ENCODE measurements at regions not wholly inside any gene's neighbourhood (a gene's known extent, or its start where the extent isn't known, plus 50 kb on each side); places are given as distances from the start of the nearest gene placed in this dataset.

GRCh38 chr17:13160790-13161189 lies 143.0 kb upstream of the ELAC2 start:
- ATAC-seq (no peak), DNase-seq (no peak)
- ChIA-PET CTCF (no interaction called here), POLR2A (ENCODE audit: unreplicated experiment) (no interaction called here)
- Histone ChIP-seq H3K79me2 (ENCODE audit: low read length) (no peaks in the 10 kb centered on the region), H3K4me1 (ENCODE audit: insufficient read depth, low read length) (no peaks in the 10 kb centered on the region), H3K9me3 (ENCODE audit: low read length) (no peaks in the 10 kb centered on the region), H3K4me3 (ENCODE audit: low read length) (no peak overlapping the region), H3F3A (ENCODE audit: low read length, unreplicated experiment) (no peaks in the 10 kb centered on the region), H3K36me3 (ENCODE audit: low read depth, low read length) (no peaks in the 10 kb centered on the region), H3K27me3 (ENCODE audit: low read length) (peaks cover 2% of the 10 kb centered on the region), H4K20me1 (ENCODE audit: low read length) (no peaks in the 10 kb centered on the region), H3K9ac (ENCODE audit: low read length) (no peak overlapping the region), H3K27ac (ENCODE audit: low read length) (no peak overlapping the region), H3K9me2 (replicated peaks; ENCODE audit: low read length) (no peaks in the 10 kb centered on the region), H3K4me2 (ENCODE audit: low read length) (no peak overlapping the region), H2AFZ (ENCODE audit: low read length) (no peak overlapping the region)
- intact Hi-C loops (cut with micrococcal nuclease), result no loop called here
- BruUV-seq (replicated peaks), result no TSS peak
- TF ChIP-seq EZH2phosphoT487 (IDR thresholded peaks at IDR 0.05; ENCODE audit: borderline replicate concordance, low read length), result no peak
- TF ChIP-seq EZH2 (IDR thresholded peaks at IDR 0.05; ENCODE audit: low read length, unreplicated experiment), result no peak
- TF ChIP-seq, protein P1, sequence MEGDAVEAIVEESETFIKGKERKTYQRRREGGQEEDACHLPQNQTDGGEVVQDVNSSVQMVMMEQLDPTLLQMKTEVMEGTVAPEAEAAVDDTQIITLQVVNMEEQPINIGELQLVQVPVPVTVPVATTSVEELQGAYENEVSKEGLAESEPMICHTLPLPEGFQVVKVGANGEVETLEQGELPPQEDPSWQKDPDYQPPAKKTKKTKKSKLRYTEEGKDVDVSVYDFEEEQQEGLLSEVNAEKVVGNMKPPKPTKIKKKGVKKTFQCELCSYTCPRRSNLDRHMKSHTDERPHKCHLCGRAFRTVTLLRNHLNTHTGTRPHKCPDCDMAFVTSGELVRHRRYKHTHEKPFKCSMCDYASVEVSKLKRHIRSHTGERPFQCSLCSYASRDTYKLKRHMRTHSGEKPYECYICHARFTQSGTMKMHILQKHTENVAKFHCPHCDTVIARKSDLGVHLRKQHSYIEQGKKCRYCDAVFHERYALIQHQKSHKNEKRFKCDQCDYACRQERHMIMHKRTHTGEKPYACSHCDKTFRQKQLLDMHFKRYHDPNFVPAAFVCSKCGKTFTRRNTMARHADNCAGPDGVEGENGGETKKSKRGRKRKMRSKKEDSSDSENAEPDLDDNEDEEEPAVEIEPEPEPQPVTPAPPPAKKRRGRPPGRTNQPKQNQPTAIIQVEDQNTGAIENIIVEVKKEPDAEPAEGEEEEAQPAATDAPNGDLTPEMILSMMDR (conservative IDR thresholded peaks at IDR 0.05; ENCODE audit: low read depth, low read length), result no peak

DNA sequence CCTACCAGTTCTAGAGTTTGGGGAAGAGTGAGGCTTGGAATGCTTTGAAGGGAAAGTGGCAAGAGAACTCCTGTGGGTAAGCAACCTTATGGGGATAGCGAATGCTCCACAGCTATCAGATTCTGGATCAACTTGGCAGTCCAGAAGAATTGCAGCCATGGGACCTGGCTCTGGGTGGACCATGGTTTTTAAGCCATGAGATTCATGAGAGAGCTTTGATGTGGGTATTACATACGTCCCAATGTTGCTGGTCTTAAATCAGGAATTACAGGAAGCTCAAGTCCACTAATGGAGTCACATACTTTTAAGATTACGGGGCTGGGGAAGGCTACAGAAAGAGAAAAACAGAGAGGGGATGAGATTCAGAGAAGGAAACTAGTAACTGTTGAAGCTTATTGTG lies 142.5 kb upstream of the ELAC2 start:
- ChIA-PET CTCF (no interaction called here), POLR2A (ENCODE audit: unreplicated experiment) (no interaction called here)
- H3K9me2 ChIP-seq (replicated peaks; ENCODE audit: low read length), result no peaks in the 10 kb centered on the region
- DNase-seq (no peak), ATAC-seq (no peak)
- TF ChIP-seq EZH2 (IDR thresholded peaks at IDR 0.05; ENCODE audit: low read length, unreplicated experiment), result no peak
- no peak for TF ChIP-seq EZH2phosphoT487 (IDR thresholded peaks at IDR 0.05; ENCODE audit: borderline replicate concordance, low read length)
- TF ChIP-seq, protein P1 (conservative IDR thresholded peaks at IDR 0.05; ENCODE audit: low read depth, low read length), result no peak
- no peaks in the 10 kb centered on the region for H3K4me1 ChIP-seq (ENCODE audit: insufficient read depth, low read length)
- intact Hi-C loops (cut with micrococcal nuclease), result no loop called here
- H3K27ac ChIP-seq (ENCODE audit: low read length), result no peak overlapping the region
- H3K4me3 ChIP-seq (ENCODE audit: low read length), result no peak overlapping the region
- no peaks in the 10 kb centered on the region for H3F3A ChIP-seq (ENCODE audit: low read length, unreplicated experiment)
- no TSS peak for BruUV-seq (replicated peaks)
- H3K36me3 ChIP-seq (ENCODE audit: low read depth, low read length), result no peaks in the 10 kb centered on the region
- no peaks in the 10 kb centered on the region for H4K20me1 ChIP-seq (ENCODE audit: low read length)
- H3K27me3 ChIP-seq (ENCODE audit: low read length), result peaks cover 7% of the 10 kb centered on the region
- no peak overlapping the region for H2AFZ ChIP-seq (ENCODE audit: low read length)
- no peaks in the 10 kb centered on the region for H3K79me2 ChIP-seq (ENCODE audit: low read length)
- H3K9ac ChIP-seq (ENCODE audit: low read length), result no peak overlapping the region
- H3K9me3 ChIP-seq (ENCODE audit: low read length), result no peaks in the 10 kb centered on the region
- H3K4me2 ChIP-seq (ENCODE audit: low read length), result no peak overlapping the region

DNA sequence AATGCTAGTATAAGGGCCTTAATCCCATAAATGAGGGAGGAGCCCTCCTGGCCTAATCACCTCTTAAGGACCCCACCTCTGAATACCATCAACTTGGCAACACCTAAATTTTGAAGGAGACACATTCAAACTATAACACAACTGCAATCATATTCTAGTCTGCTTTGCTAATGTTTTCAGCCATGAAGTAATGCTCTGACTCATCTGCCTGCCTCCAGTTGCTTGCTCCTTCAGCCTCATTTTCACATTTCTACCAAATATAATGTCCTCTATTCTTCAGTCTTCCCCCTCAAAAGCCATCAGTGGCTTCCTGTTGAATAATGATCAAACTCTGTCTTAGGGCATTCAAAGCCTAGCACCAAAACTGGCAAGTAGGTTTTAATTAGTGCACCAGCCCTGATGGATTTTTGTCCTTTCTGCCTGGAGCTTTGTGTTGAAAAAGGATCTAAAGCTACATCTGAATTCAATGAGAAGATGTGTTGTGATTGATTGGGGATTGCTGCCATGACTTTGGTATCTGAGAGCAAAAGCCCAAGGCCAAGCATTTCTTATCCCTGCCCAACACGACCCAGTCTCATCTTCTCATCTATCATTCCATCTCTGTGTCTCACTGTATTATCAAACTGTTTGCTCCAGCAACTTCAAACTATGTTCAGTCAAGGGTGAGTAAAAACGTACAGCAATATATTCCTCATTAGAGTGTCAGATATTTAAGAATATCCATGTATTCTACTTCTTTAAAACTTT lies 140.8 kb upstream of the ELAC2 start:
- ATAC-seq (no peak), DNase-seq (no peak)
- Histone ChIP-seq H3K9me3 (ENCODE audit: low read length) (no peaks in the 10 kb centered on the region), H3K9me2 (replicated peaks; ENCODE audit: low read length) (no peaks in the 10 kb centered on the region), H3K27ac (ENCODE audit: low read length) (no peak overlapping the region), H3K4me3 (ENCODE audit: low read length) (no peak overlapping the region), H3K79me2 (ENCODE audit: low read length) (no peaks in the 10 kb centered on the region), H2AFZ (ENCODE audit: low read length) (no peak overlapping the region), H3F3A (ENCODE audit: low read length, unreplicated experiment) (no peaks in the 10 kb centered on the region), H3K27me3 (ENCODE audit: low read length) (peaks cover 14% of the 10 kb centered on the region), H4K20me1 (ENCODE audit: low read length) (no peaks in the 10 kb centered on the region), H3K9ac (ENCODE audit: low read length) (no peak overlapping the region), H3K4me1 (ENCODE audit: insufficient read depth, low read length) (no peaks in the 10 kb centered on the region), H3K4me2 (ENCODE audit: low read length) (no peak overlapping the region), H3K36me3 (ENCODE audit: low read depth, low read length) (no peaks in the 10 kb centered on the region)
- intact Hi-C loops (cut with micrococcal nuclease), result no loop called here
- POLR2A ChIA-PET (ENCODE audit: unreplicated experiment), result interaction anchor here (0.7 kb wide), 1 partner anchor 724 kb away, joined by 4 read pairs; no protein-coding TSS in a partner anchor
- CTCF ChIA-PET, result no interaction called here
- TF ChIP-seq EZH2 (IDR thresholded peaks at IDR 0.05; ENCODE audit: low read length, unreplicated experiment), result no peak
- TF ChIP-seq, protein P1 (conservative IDR thresholded peaks at IDR 0.05; ENCODE audit: low read depth, low read length), result no peak
- no peak for TF ChIP-seq EZH2phosphoT487 (IDR thresholded peaks at IDR 0.05; ENCODE audit: borderline replicate concordance, low read length)
- no TSS peak for BruUV-seq (replicated peaks)
